OCI-LY7 (cell line): ENCODE measurements at regions not wholly inside any gene's neighbourhood (a gene's known extent, or its start where the extent isn't known, plus 50 kb on each side); places are given as distances from the start of the nearest gene placed in this dataset.

ENCODE experiments used
- CTCF ChIP-seq: fragments of 200-600 bp; sonication (generic); conservative IDR thresholded peaks from 2 replicates; pipeline ENCODE4 v1.5.1; 2014; ENCODE audit warnings: mild to moderate bottlenecking, antibody characterized with exemption, low read length, moderate library complexity, mixed read lengths
- EZH2phosphoT487 ChIP-seq: fragments of 200-600 bp; sonication (generic); IDR thresholded peaks from 2 replicates; pipeline ENCODE4 v1.6.1; 2018; ENCODE audit warnings: low read depth, borderline replicate concordance, mild to moderate bottlenecking, mixed run types, antibody characterized with exemption, low read length, moderate library complexity, mixed read lengths

- TF ChIP-seq CTCF (no peak), EZH2phosphoT487 (no peak)
Observed at GRCh38 chr2:150211164-150211631, 276.3 kb downstream of the RND3 start.
